H9 (cell line): ENCODE measurements at regions not wholly inside any gene's neighbourhood (a gene's known extent, or its start where the extent isn't known, plus 50 kb on each side); places are given as distances from the start of the nearest gene placed in this dataset.

ENCODE experiments used
- DNase-seq: peaks from one replicate; pipeline ENCODE4 v3.0.0-alpha.2; 2017
- H2AFZ ChIP-seq: one replicate; pipeline ENCODE4 v1.6.1; 2013; ENCODE audit warnings: mild to moderate bottlenecking, low read length, control low read depth, moderate library complexity
- H2AK5ac ChIP-seq: 2 replicates; pipeline ENCODE4 v1.6.1; 2013; ENCODE audit warnings: low read length, control low read depth, mixed read lengths; ENCODE audit not compliant: insufficient read length
- H2BK120ac ChIP-seq: one replicate; pipeline ENCODE4 v1.6.1; 2013; ENCODE audit warnings: low read depth, mild to moderate bottlenecking, low read length, control low read depth, inconsistent platforms; ENCODE audit not compliant: poor library complexity, severe bottlenecking
- H2BK12ac ChIP-seq: 2 replicates; pipeline ENCODE4 v1.6.1; 2013; ENCODE audit warnings: low read length, control low read depth, mixed read lengths, low read depth; ENCODE audit not compliant: insufficient read length
- H2BK15ac ChIP-seq: 2 replicates; pipeline ENCODE4 v1.6.1; 2013; ENCODE audit warnings: low read depth, low read length, control low read depth
- H2BK20ac ChIP-seq: one replicate; pipeline ENCODE4 v1.6.1; 2013; ENCODE audit warnings: low read depth, mild to moderate bottlenecking, low read length, control low read depth, inconsistent platforms; ENCODE audit not compliant: poor library complexity, severe bottlenecking
- H2BK5ac ChIP-seq: 2 replicates; pipeline ENCODE4 v1.6.1; 2013; ENCODE audit warnings: low read length, control low read depth, mixed read lengths; ENCODE audit not compliant: insufficient read length
- H3K14ac ChIP-seq: 2 replicates; pipeline ENCODE4 v1.6.1; 2013; ENCODE audit warnings: low read length, control low read depth; ENCODE audit not compliant: insufficient read depth
- H3K18ac ChIP-seq: 2 replicates; pipeline ENCODE4 v1.6.1; 2013; ENCODE audit warnings: low read depth, mild to moderate bottlenecking, mixed read lengths, low read length, control low read depth; ENCODE audit not compliant: insufficient read length
- H3K23ac ChIP-seq: 2 replicates; pipeline ENCODE4 v1.6.1; 2013; ENCODE audit warnings: low read length, control low read depth, mixed read lengths, low read depth; ENCODE audit not compliant: insufficient read length
- H3K23me2 ChIP-seq: 2 replicates; pipeline ENCODE4 v1.6.1; 2013; ENCODE audit warnings: low read depth, mild to moderate bottlenecking, mixed read lengths, low read length, control low read depth; ENCODE audit not compliant: insufficient read length, poor library complexity, severe bottlenecking
- H3K27ac ChIP-seq: 2 replicates; pipeline ENCODE4 v1.5.1; 2013; ENCODE audit warnings: low read length, control low read depth, mixed read lengths, low read depth; ENCODE audit not compliant: insufficient read length
- H3K27me3 ChIP-seq: 2 replicates; pipeline ENCODE4 v1.6.1; 2013; ENCODE audit warnings: low read length, control low read depth, inconsistent platforms; ENCODE audit not compliant: insufficient read depth
- H3K4ac ChIP-seq: 2 replicates; pipeline ENCODE4 v1.6.1; 2013; ENCODE audit warnings: low read depth, mild to moderate bottlenecking, control low read depth, inconsistent platforms, low read length, moderate library complexity
- H3K4me1 ChIP-seq: 2 replicates; pipeline ENCODE4 v1.6.1; 2013; ENCODE audit warnings: low read length, control low read depth, inconsistent platforms; ENCODE audit not compliant: insufficient read depth
- H3K4me2 ChIP-seq: 2 replicates; pipeline ENCODE4 v1.6.1; 2013; ENCODE audit warnings: low read length, control low read depth, mixed read lengths; ENCODE audit not compliant: insufficient read length, insufficient read depth
- H3K56ac ChIP-seq: 2 replicates; pipeline ENCODE4 v1.6.1; 2013; ENCODE audit warnings: low read depth, mild to moderate bottlenecking, mixed read lengths, low read length, control low read depth; ENCODE audit not compliant: insufficient read length
- H3K79me1 ChIP-seq: 2 replicates; pipeline ENCODE4 v1.6.1; 2013; ENCODE audit warnings: low read depth, mild to moderate bottlenecking, moderate library complexity, low read length, control low read depth, inconsistent platforms; ENCODE audit not compliant: insufficient read depth, poor library complexity, severe bottlenecking
- H3K79me2 ChIP-seq: 2 replicates; pipeline ENCODE4 v1.6.1; 2013; ENCODE audit warnings: low read length, control low read depth, inconsistent platforms; ENCODE audit not compliant: insufficient read depth
- H3K9ac ChIP-seq: 2 replicates; pipeline ENCODE4 v1.6.1; 2013; ENCODE audit warnings: low read length, control low read depth, mixed read lengths; ENCODE audit not compliant: insufficient read length; ENCODE audit errors: extremely low read depth
- H3K9me3 ChIP-seq: one replicate; pipeline ENCODE4 v1.6.1; 2013; ENCODE audit warnings: low read depth, low read length, inconsistent platforms; ENCODE audit not compliant: control insufficient read depth
- H3T11ph ChIP-seq: one replicate; pipeline ENCODE4 v1.6.1; 2013; ENCODE audit warnings: mild to moderate bottlenecking, low read length, control low read depth, inconsistent platforms
- H4K20me1 ChIP-seq: one replicate; pipeline ENCODE4 v1.6.1; 2013; ENCODE audit not compliant: control insufficient read depth, insufficient read length, insufficient read depth
- H4K5ac ChIP-seq: 2 replicates; pipeline ENCODE4 v1.6.1; 2013; ENCODE audit warnings: low read depth, mild to moderate bottlenecking, mixed read lengths, low read length, control low read depth; ENCODE audit not compliant: insufficient read length
- H4K8ac ChIP-seq: replicated peaks from 2 replicates; pipeline ENCODE4 v1.6.1; 2013; ENCODE audit warnings: low read length, control low read depth, mixed read lengths, low read depth; ENCODE audit not compliant: insufficient read length
- H4K91ac ChIP-seq: 2 replicates; pipeline ENCODE4 v1.6.1; 2013; ENCODE audit warnings: low read depth, mild to moderate bottlenecking, moderate library complexity, mixed read lengths, low read length, control low read depth; ENCODE audit not compliant: insufficient read length
- H3K27ac Mint-ChIP-seq, 3 experiments: 2 replicates in 2 of 3; 3 replicates in 1 of 3; pipeline ENCODE4 v1.8.0; 2020 to 2021; ENCODE audit warnings: mixed read lengths in 3 of 3, mild to moderate bottlenecking in 1 of 3, moderate library complexity in 1 of 3
- H3K27me3 Mint-ChIP-seq: 2 replicates; pipeline ENCODE4 v1.8.0; 2021; ENCODE audit warnings: low read depth, mild to moderate bottlenecking, moderate library complexity, mixed read lengths
- H3K36me3 Mint-ChIP-seq, 3 experiments: 2 replicates in 2 of 3; 3 replicates in 1 of 3; pipeline ENCODE4 v1.8.0; 2020 to 2021; ENCODE audit warnings: low read depth in 3 of 3, mixed read lengths in 3 of 3; ENCODE audit not compliant: insufficient read depth in 1 of 3
- H3K4me1 Mint-ChIP-seq, 2 experiments: 2 replicates each; pipeline ENCODE4 v1.8.0; 2020; ENCODE audit warnings: mixed read lengths in 2 of 2
- H3K4me3 Mint-ChIP-seq, 2 experiments: 2 replicates in 1 of 2; 3 replicates in 1 of 2; pipeline ENCODE4 v1.8.0; 2020 to 2021; ENCODE audit warnings: mild to moderate bottlenecking in 2 of 2, mixed read lengths in 2 of 2, moderate library complexity in 1 of 2
- H3K9me3 Mint-ChIP-seq, 2 experiments: 2 replicates in 1 of 2; 3 replicates in 1 of 2; pipeline ENCODE4 v1.8.0; 2020; ENCODE audit warnings: mild to moderate bottlenecking in 2 of 2, mixed read lengths in 2 of 2, moderate library complexity in 1 of 2
- CTCF ChIP-seq: fragments of 200-600 bp; sonication (generic); conservative IDR thresholded peaks from 3 replicates; pipeline ENCODE4 v1.8.0; 2021; ENCODE audit warnings: antibody characterized with exemption, mild to moderate bottlenecking
- WGBS: extraction: QIAGEN DNeasy Blood & Tissue Kit; methylation state at CpG from one replicate; pipeline ENCODE4 v1.1.7; 2013; ENCODE audit warnings: missing lambda C conversion rate, low lambda C conversion rate, mixed read lengths; ENCODE audit not compliant: insufficient read length; ENCODE audit errors: extremely low coverage; 5-methylcytosine and 5-hydroxymethylcytosine counted together

GRCh38 chr15:95377258-95377852 lies 953.1 kb upstream of the NR2F2 start:
- Histone ChIP-seq H4K91ac (no peak overlapping the region), H3K27ac (no peak overlapping the region), H2BK20ac (no peak overlapping the region), H4K8ac (no peak overlapping the region), H3K23ac (no peak overlapping the region), H4K5ac (no peak overlapping the region), H3K9ac (no peak overlapping the region), H3K4ac (no peak overlapping the region), H4K20me1 (no peaks in the 10 kb centered on the region), H3K4me1 (no peaks in the 10 kb centered on the region), H3K56ac (no peak overlapping the region), H3K79me2 (no peaks in the 10 kb centered on the region), H2BK12ac (no peak overlapping the region), H3K27me3 (no peaks in the 10 kb centered on the region), H3K79me1 (no peaks in the 10 kb centered on the region), H3K14ac (no peak overlapping the region), H2BK15ac (no peak overlapping the region), H3T11ph (no peak overlapping the region), H3K18ac (no peak overlapping the region), H2AK5ac (no peak overlapping the region), H2AFZ (no peak overlapping the region), H2BK120ac (no peak overlapping the region), H2BK5ac (no peak overlapping the region), H3K23me2 (no peaks in the 10 kb centered on the region), H3K4me2 (no peak overlapping the region), H3K9me3 (no peaks in the 10 kb centered on the region)
- Mint-ChIP-seq H3K9me3 (no peaks in the 10 kb centered on the region), H3K27me3 (no peaks in the 10 kb centered on the region), H3K36me3 (no peaks in the 10 kb centered on the region), H3K27ac (no peak overlapping the region), H3K4me3 (no peak overlapping the region), H3K4me1 (no peaks in the 10 kb centered on the region)
- TF ChIP-seq CTCF: no peak
- no peak for DNase-seq
- no CpG with 5 or more reads among the region's 5 CpGs for WGBS
